Suppressor macrophage treated with lipopolysaccharide for 4 hours (primary cell): ENCODE measurements at regions not wholly inside any gene's neighbourhood (a gene's known extent, or its start where the extent isn't known, plus 50 kb on each side); places are given as distances from the start of the nearest gene placed in this dataset.

ENCODE experiments used
- DNase-seq: peaks from one replicate; pipeline ENCODE4 v3.0.0-alpha.2; 2020

- DNase-seq = no peak
Observed at GRCh38 chr14:101462726-101463565, 98.3 kb upstream of the DIO3 start.

GRCh38 chr14:101463566-101464171, 97.6 kb upstream of the DIO3 start:
- DNase-seq = no peak

- DNase-seq = no peak
Observed at GRCh38 chr14:101464310-101464983, 96.8 kb upstream of the DIO3 start.

- no peak for DNase-seq
Observed at GRCh38 chr14:101464984-101465794, 96.1 kb upstream of the DIO3 start.

- DNase-seq = no peak
Observed at GRCh38 chr14:101465795-101466448, 95.4 kb upstream of the DIO3 start.

GRCh38 chr14:101466456-101467180, 94.7 kb upstream of the DIO3 start:
- DNase-seq = no peak

GRCh38 chr14:101467181-101467926, 93.9 kb upstream of the DIO3 start:
- DNase-seq = no peak

- no peak for DNase-seq
Observed at GRCh38 chr14:101469382-101470247, 91.7 kb upstream of the DIO3 start.

GRCh38 chr14:101470266-101470665, 91.0 kb upstream of the DIO3 start:
- DNase-seq = no peak

GRCh38 chr14:101471723-101472517, 89.4 kb upstream of the DIO3 start:
- DNase-seq = no peak

- no peak for DNase-seq
Observed at GRCh38 chr14:101472518-101472849, 88.8 kb upstream of the DIO3 start.

- no peak for DNase-seq
Observed at GRCh38 chr14:101473045-101473729, 88.1 kb upstream of the DIO3 start.

- DNase-seq = no peak
Observed at GRCh38 chr14:101473795-101474562, 87.3 kb upstream of the DIO3 start.

GRCh38 chr14:101474563-101475455, 86.5 kb upstream of the DIO3 start:
- DNase-seq = no peak

- peak; percentile 37 for DNase-seq
Observed at GRCh38 chr14:101475456-101476257, 85.6 kb upstream of the DIO3 start.
